HG03060 (cell line): ENCODE measurements at regions not wholly inside any gene's neighbourhood (a gene's known extent, or its start where the extent isn't known, plus 50 kb on each side); places are given as distances from the start of the nearest gene placed in this dataset.

Experiments
- ATAC-seq: cut with Tn5 transposase; IDR thresholded peaks from one replicate; pipeline ENCODE4 v1.9.1; 2021; ENCODE audit warnings: low read depth, moderate number of reproducible peaks; ENCODE audit not compliant: unreplicated experiment

GRCh38 chr5:54859316-54859715, 126.1 kb downstream of the ESM1 start:
- ATAC-seq = no peak

DNA sequence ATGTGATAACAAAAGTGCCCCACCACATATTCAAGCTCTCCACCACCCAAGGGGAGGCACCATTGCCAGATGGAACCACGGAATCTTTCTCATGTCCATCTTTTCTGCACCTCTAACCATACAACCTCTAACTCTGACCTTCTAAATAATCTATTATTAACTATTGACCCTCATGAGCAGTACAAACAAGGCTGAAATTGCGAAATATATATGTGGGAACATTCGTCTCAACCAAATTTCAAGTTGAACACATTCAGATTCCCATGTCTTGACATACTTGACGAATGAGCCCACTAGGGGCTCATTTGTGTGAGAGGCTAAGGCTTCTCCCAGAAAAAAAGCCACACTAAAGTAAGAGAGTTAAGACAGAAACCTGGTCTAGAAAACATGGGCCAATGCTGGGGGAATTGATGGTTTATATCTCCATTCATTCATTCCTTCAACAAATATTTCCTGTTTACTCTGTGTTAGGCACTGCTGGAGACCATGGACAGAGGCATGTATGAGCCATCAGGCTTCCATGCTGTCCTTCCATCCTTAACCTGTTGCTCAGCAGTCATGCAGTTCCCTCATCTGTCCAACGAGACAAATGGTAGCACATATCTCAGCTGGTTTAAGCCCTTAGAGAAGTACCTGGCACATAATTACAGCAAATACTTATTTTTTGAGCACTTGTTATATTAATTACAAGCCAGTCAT, 130.4 kb downstream of the ESM1 start:
- no peak for ATAC-seq

- no peak for ATAC-seq
Observed at GRCh38 chr5:54852007-54852406, 133.4 kb downstream of the ESM1 start.

GRCh38 chr5:54851449-54851848, 133.9 kb downstream of the ESM1 start:
- ATAC-seq = no peak

GRCh38 chr5:54848581-54848980, 136.8 kb downstream of the ESM1 start:
- no peak for ATAC-seq

DNA sequence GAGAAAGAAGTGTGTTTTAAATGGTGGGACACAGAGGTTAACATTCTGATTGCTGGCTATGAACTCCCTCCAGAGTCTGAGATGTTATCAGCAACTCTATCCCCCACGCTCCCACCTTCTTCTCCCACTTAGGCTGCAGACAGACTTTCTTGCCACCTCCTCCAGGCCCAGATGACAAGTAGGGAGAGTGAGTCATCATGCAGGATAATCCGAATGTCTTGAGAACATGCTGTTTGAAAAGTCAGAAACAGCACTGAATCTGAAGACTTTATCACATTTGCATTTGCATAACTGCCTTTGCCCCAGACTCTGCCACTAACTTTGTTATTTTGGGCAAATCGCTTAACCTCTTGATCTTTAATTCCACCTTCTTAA, 139.8 kb downstream of the ESM1 start:
- ATAC-seq = no peak

GRCh38 chr5:54844905-54845566, 140.4 kb downstream of the ESM1 start:
- no peak for ATAC-seq

DNA sequence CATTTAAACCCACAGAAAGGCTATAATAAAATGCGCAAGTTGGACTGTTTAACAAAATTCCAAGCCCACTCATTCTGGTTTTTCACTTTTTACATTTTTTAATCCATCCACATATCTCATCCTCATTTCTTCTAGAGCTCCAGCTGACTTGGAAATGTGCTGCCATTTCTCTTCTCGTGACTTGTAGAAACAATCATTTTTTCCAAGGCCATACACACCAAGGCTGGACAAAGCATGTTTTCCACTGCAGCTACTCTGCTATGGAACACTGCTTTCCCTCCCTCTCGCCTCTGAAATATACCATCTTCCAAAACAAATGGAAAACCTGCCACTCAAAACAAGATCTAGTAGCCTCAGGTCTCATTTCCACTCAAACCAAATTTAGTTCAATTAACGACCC, 141.1 kb downstream of the ESM1 start:
- ATAC-seq = no peak

DNA sequence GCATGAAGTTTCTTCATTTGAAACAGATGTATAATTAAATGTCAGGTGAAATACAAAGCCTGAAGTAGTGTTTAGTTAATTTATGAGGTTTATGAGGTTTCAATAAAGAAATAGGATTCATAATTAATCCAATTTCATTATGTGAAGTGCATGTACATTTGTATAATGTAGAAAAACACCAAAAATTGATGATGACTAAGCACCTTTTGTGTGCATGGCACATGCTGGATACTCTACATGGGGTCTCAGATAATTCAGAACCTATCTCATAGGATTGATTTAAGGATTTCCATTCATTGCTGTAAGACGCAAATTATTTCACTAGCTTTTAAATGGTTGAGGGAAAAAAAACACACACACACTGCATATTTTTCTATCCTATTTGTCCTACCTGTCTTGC, 143.9 kb downstream of the ESM1 start:
- ATAC-seq = no peak

DNA sequence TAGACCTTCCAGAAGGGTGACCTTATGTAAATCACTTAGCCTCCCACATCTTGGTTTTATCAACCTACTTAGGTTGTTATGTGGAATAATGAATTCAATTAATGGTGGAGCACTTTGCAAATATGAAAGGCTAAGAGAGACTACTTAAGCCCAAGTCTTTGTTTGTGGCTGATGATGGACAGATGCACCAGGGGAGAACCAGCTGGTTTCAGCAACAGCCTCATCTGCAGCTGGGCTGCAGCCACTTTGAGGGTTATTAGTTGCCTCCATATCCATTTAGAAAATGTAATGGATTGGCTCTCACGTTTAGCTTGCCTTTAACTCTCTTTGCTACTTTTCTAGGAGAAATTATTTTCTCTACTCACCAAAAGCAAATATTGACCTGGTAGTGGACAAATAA, 146.6 kb downstream of the ESM1 start:
- ATAC-seq = no peak

DNA sequence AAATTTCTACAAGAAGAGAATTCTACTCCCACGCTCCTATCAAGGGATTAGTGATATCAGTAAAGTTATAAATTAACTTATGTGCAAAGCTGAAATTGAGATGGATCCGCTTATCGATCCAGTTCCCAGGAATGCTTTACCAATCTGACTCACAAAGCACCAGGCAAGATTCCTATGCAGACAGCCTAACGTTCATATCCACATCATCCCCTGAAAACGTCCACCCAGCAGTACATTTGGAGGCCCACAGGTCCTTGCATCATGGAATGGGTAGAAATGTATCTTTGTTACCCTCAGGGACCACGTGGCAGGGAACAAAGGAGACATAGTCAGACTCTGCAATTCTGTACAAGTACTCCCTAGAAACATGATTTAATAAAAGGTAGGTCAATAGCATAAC, 147.4 kb downstream of the ESM1 start:
- ATAC-seq = no peak

GRCh38 chr5:54837093-54837492, 148.3 kb downstream of the ESM1 start:
- ATAC-seq = no peak

DNA sequence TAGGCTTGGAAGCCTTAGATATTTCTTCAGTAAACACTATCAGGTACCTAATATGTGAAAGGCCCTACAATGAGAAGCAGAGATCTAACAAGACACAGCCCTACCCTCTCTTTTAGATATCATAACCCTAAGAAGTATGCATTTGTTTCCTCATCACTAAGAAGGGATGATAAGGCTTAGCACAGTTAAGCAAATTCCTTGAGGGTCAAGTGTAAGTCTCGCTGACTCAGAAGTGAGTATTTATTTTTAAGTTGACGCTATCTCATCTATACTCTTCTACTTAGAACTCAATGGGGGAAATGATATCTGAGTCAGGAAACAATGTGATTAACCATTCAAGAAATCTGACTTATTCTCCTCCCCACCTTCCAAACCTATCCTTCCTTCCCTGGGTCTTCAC, 149.7 kb downstream of the ESM1 start:
- ATAC-seq = no peak

GRCh38 chr5:54834121-54834842, 151.1 kb downstream of the ESM1 start:
- no peak for ATAC-seq

GRCh38 chr5:54833590-54833989, 151.8 kb downstream of the ESM1 start:
- ATAC-seq = no peak

GRCh38 chr5:54832858-54833257, 152.5 kb downstream of the ESM1 start:
- no peak for ATAC-seq

- no peak for ATAC-seq
Observed at GRCh38 chr5:54832045-54832444, 153.3 kb downstream of the ESM1 start.

- ATAC-seq = no peak
Observed at GRCh38 chr5:54831233-54831632, 154.2 kb downstream of the ESM1 start.

- no peak for ATAC-seq
Observed at GRCh38 chr5:54829676-54830535, 155.5 kb downstream of the ESM1 start.

- ATAC-seq = no peak
Observed at GRCh38 chr5:54829102-54829501, 156.3 kb downstream of the ESM1 start.

GRCh38 chr5:54828151-54828550, 157.2 kb downstream of the ESM1 start:
- no peak for ATAC-seq
